ENCODE measurements at regions not wholly inside any gene's neighbourhood (a gene's known extent, or its start where the extent isn't known, plus 50 kb on each side); places are given as distances from the start of the nearest gene placed in this dataset.

DNA sequence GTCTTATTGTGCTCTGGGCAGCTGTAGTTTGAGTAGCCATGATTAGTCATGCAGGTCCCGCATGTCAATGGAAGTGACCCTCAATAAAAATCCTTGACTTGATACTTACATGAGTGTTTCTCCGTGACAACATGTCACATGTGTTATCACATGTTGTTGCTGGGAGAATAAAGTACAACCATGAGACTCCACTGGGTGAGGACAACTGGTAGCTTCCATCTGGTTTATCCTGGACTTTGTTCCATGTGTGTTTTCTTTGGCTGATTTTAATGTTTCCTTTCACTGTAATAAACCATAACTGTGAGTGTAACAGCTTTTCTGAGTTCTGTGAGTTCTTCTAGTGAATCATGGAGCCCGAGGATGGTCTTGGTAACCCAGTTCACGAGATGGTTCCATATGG lies 63.1 kb upstream of the NDN start:
- Histone ChIP-seq H3K9me3 (no peaks in the 10 kb centered on the region), H3K27ac (replicated peaks in 1 of 4) (no peak overlapping the region), H3K4me1 (no peaks in the 10 kb centered on the region), H3K27me3 (no peaks in the 10 kb centered on the region), H3K4me3 (no peak overlapping the region), H3K36me3 (no peaks in the 10 kb centered on the region)
- TF ChIP-seq EP300 (IDR thresholded peaks at IDR 0.05) = no peak
- TF ChIP-seq, protein P1, sequence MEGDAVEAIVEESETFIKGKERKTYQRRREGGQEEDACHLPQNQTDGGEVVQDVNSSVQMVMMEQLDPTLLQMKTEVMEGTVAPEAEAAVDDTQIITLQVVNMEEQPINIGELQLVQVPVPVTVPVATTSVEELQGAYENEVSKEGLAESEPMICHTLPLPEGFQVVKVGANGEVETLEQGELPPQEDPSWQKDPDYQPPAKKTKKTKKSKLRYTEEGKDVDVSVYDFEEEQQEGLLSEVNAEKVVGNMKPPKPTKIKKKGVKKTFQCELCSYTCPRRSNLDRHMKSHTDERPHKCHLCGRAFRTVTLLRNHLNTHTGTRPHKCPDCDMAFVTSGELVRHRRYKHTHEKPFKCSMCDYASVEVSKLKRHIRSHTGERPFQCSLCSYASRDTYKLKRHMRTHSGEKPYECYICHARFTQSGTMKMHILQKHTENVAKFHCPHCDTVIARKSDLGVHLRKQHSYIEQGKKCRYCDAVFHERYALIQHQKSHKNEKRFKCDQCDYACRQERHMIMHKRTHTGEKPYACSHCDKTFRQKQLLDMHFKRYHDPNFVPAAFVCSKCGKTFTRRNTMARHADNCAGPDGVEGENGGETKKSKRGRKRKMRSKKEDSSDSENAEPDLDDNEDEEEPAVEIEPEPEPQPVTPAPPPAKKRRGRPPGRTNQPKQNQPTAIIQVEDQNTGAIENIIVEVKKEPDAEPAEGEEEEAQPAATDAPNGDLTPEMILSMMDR (IDR thresholded peaks at IDR 0.05) = no peak
- no peak for TF ChIP-seq POLR2AphosphoS5 (IDR thresholded peaks at IDR 0.05)
- TF ChIP-seq POLR2A (IDR thresholded peaks at IDR 0.05; ENCODE audit: low read depth) = no peak
- intact Hi-C loops (cut with DNase I) = no loop called here
- WGBS = 77% methylated on average over 4 of the region's 4 CpGs
- DNase-seq (ENCODE audit: extremely low spot score) = no peak

DNA sequence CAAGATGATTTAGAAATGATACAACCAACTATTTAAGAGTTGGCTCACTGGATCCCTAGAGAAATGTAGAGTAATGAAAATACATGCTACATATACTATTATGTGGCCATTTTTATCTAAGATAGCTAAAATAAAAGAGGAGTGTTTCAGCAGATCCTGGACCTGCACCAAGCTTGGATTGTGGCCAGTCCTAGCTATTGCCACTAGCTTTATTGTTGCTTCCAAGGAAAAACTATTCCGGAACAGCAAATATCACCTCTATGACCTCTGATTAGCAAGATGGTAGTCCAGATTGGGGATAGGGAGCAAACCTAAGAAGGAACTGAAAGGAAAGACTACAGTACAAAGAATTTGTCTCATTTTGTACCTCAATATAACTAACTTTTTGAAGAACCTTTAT lies 63.7 kb upstream of the NDN start:
- DNase-seq (ENCODE audit: extremely low spot score) = no peak
- TF ChIP-seq EP300 (IDR thresholded peaks at IDR 0.05) = no peak
- TF ChIP-seq, protein P1 (IDR thresholded peaks at IDR 0.05) = no peak
- TF ChIP-seq POLR2A (IDR thresholded peaks at IDR 0.05; ENCODE audit: low read depth) = no peak
- no peak for TF ChIP-seq POLR2AphosphoS5 (IDR thresholded peaks at IDR 0.05)
- Histone ChIP-seq H3K9me3 (no peaks in the 10 kb centered on the region), H3K4me1 (no peaks in the 10 kb centered on the region), H3K36me3 (no peaks in the 10 kb centered on the region), H3K27ac (replicated peaks in 1 of 4) (no peak overlapping the region), H3K4me3 (no peak overlapping the region), H3K27me3 (no peaks in the 10 kb centered on the region)
- intact Hi-C loops (cut with DNase I) = no loop called here
- 59% methylated on average over 1 of the region's 1 CpG for WGBS

DNA sequence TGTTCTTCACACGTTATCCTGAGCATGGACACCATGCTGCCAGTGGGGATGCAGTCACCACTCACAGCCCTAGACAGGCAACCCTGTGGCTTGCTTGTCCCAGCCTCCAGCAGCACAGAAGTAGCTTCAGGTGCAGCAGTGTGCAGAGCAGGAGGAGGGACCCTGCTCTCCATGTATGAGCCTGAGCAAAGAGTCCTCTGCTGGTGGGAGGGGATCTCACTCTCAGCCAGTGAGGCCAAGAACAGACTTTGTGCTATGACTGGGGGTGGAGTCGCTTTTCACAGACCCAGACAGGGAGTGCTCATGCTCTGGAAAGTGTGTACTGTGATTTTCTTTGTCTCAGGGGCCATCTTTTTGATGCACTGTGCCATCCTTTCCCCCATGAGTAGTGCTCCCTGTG lies 66.1 kb upstream of the NDN start:
- Histone ChIP-seq H3K4me1 (no peaks in the 10 kb centered on the region), H3K4me3 (no peak overlapping the region), H3K27ac (replicated peaks in 1 of 4) (no peak overlapping the region), H3K27me3 (no peaks in the 10 kb centered on the region), H3K9me3 (peaks cover 0 to 7% (median 0%) of the 10 kb centered on the region in 4 donors), H3K36me3 (no peaks in the 10 kb centered on the region)
- WGBS = 78% methylated on average over 1 of the region's 2 CpGs
- intact Hi-C loops (cut with DNase I) = no loop called here
- TF ChIP-seq POLR2A (IDR thresholded peaks at IDR 0.05; ENCODE audit: low read depth) (no peak), EP300 (IDR thresholded peaks at IDR 0.05) (no peak)
- no peak for DNase-seq (ENCODE audit: extremely low spot score)

DNA sequence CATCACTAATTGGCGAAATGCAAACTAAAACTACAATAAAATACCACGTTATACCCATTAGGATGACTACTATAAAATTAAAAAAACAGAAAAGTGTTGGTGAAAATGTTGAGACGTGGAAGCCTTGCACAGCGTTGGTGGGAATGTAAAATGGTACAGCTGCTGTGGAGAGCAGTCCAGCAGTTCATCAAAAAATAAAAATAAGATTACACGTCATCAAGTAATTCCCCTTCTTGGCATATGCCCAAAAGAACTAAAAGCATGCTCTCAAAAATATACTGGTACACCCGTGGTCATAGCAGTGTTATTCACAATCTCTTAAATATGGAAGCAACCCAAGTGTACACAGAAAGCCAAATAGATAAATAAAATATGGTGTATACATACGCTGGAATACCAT lies 71.8 kb upstream of the NDN start:
- Histone ChIP-seq H3K4me1 (no peaks in the 10 kb centered on the region), H3K27me3 (no peaks in the 10 kb centered on the region), H3K4me3 (no peak overlapping the region), H3K36me3 (no peaks in the 10 kb centered on the region), H3K9me3 (peaks cover 0 to 7% (median 4%) of the 10 kb centered on the region in 4 donors), H3K27ac (replicated peaks in 1 of 4) (no peak overlapping the region)
- TF ChIP-seq POLR2A (IDR thresholded peaks at IDR 0.05; ENCODE audit: low read depth) = no peak
- TF ChIP-seq, protein P1 (IDR thresholded peaks at IDR 0.05) = no peak
- TF ChIP-seq EP300 (IDR thresholded peaks at IDR 0.05) = no peak
- no peak for TF ChIP-seq POLR2AphosphoS5 (IDR thresholded peaks at IDR 0.05)
- intact Hi-C loops (cut with DNase I) = no loop called here
- no peak for DNase-seq (ENCODE audit: extremely low spot score)
- WGBS = 39% methylated on average over 7 of the region's 7 CpGs

DNA sequence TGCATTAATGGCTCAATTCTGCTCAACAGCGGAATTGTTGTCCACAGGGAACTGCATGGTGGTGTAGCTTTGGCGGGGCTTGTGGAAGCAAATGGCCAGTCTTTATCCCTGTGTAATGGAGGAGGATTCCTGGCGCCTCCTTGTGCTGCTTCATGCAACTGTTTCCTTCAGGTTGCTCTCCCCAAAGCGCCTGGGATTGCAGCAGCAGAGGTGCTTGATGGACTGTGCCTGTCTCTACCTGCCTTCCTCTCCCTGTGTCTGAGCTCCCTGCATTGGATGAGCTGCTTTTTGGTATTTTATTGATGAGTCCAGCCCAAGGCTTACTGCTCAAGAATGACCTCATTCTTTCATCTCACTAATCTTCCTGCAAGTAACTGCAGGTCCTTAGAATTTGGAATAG lies 72.9 kb upstream of the NDN start:
- intact Hi-C loops (cut with DNase I) = no loop called here

More for the DNA sequence above, 72.9 kb upstream of the NDN start:
- Histone ChIP-seq H3K4me3 (no peak overlapping the region), H3K27ac (replicated peaks in 1 of 4) (no peak overlapping the region), H3K36me3 (no peaks in the 10 kb centered on the region), H3K9me3 (peaks cover 0 to 11% (median 4%) of the 10 kb centered on the region in 4 donors), H3K27me3 (no peaks in the 10 kb centered on the region), H3K4me1 (no peaks in the 10 kb centered on the region)
- no peak for TF ChIP-seq POLR2A (IDR thresholded peaks at IDR 0.05; ENCODE audit: low read depth)
- TF ChIP-seq, protein P1 (IDR thresholded peaks at IDR 0.05) = no peak
- no peak for TF ChIP-seq POLR2AphosphoS5 (IDR thresholded peaks at IDR 0.05)
- no peak for TF ChIP-seq EP300 (IDR thresholded peaks at IDR 0.05)
- peak; percentile 37 for DNase-seq (ENCODE audit: extremely low spot score)
- 36% methylated on average over 4 of the region's 4 CpGs for WGBS

Data from esophagus muscularis mucosa (tissue), 4 donors.